Fibroblast of the aortic adventitia (primary cell): ENCODE measurements at regions not wholly inside any gene's neighbourhood (a gene's known extent, or its start where the extent isn't known, plus 50 kb on each side); places are given as distances from the start of the nearest gene placed in this dataset.

ENCODE experiments used
- DNase-seq: peaks from one replicate; pipeline ENCODE4 v3.0.0-alpha.2; 2010; ENCODE audit warnings: low read depth
- H3K4me3 ChIP-seq: 2 replicates; pipeline ENCODE4 v1.5.1; 2011; ENCODE audit warnings: low read depth, mild to moderate bottlenecking, control low read depth, low read length, moderate library complexity
- CTCF ChIP-seq: IDR thresholded peaks from 2 replicates; pipeline ENCODE4 v1.5.1; 2011; ENCODE audit warnings: mild to moderate bottlenecking, low read length, control low read depth, inconsistent platforms; ENCODE audit not compliant: insufficient read depth

GRCh38 chr9:81396528-81396927 lies 292.8 kb downstream of the TLE1 start:
- TF ChIP-seq CTCF = no peak
- DNase-seq = no peak
- no peak overlapping the region for H3K4me3 ChIP-seq

GRCh38 chr9:81395676-81396054 lies 293.7 kb downstream of the TLE1 start:
- DNase-seq = no peak
- TF ChIP-seq CTCF = no peak
- H3K4me3 ChIP-seq = no peak overlapping the region

- no peak for DNase-seq
Observed at GRCh38 chr9:81394881-81395675, 294.3 kb downstream of the TLE1 start.

GRCh38 chr9:81393985-81394811 lies 295.1 kb downstream of the TLE1 start:
- peak; percentile 30 for DNase-seq
- no peak for TF ChIP-seq CTCF
- H3K4me3 ChIP-seq = no peak overlapping the region

More at GRCh38 chr9:81394881-81395675, 294.3 kb downstream of the TLE1 start:
- no peak for TF ChIP-seq CTCF
- H3K4me3 ChIP-seq = no peak overlapping the region

GRCh38 chr9:81391457-81391825 lies 297.9 kb downstream of the TLE1 start:
- TF ChIP-seq CTCF = no peak
- DNase-seq = no peak

GRCh38 chr9:81390792-81391456 lies 298.4 kb downstream of the TLE1 start:
- TF ChIP-seq CTCF = no peak
- DNase-seq = no peak
- no peak overlapping the region for H3K4me3 ChIP-seq

More at GRCh38 chr9:81391457-81391825, 297.9 kb downstream of the TLE1 start:
- H3K4me3 ChIP-seq = no peak overlapping the region
